HG03565 (cell line): ENCODE measurements at regions not wholly inside any gene's neighbourhood (a gene's known extent, or its start where the extent isn't known, plus 50 kb on each side); places are given as distances from the start of the nearest gene placed in this dataset.

ENCODE experiments used
- ATAC-seq: cut with Tn5 transposase; IDR thresholded peaks from one replicate; pipeline ENCODE4 v1.9.1; 2021; ENCODE audit warnings: mild to moderate bottlenecking, moderate library complexity; ENCODE audit not compliant: unreplicated experiment

GRCh38 chr2:147099845-147100244, 745.0 kb upstream of the ACVR2A start:
- no peak for ATAC-seq

- ATAC-seq: no peak
These were observed 745.9 kb upstream of the ACVR2A start for GRCh38 chr2:147098940-147099339.

- ATAC-seq: no peak
These were observed 747.1 kb upstream of the ACVR2A start for GRCh38 chr2:147097747-147098146.

GRCh38 chr2:147096671-147097070, 748.2 kb upstream of the ACVR2A start:
- no peak for ATAC-seq

GRCh38 chr2:147095376-147095775, 749.5 kb upstream of the ACVR2A start:
- no peak for ATAC-seq

- no peak for ATAC-seq
These were observed 750.8 kb upstream of the ACVR2A start for GRCh38 chr2:147094077-147094476.

GRCh38 chr2:147092266-147092665, 752.6 kb upstream of the ACVR2A start:
- ATAC-seq: no peak

GRCh38 chr2:147091448-147091847, 753.4 kb upstream of the ACVR2A start:
- ATAC-seq: no peak

GRCh38 chr2:147088871-147089270, 756.0 kb upstream of the ACVR2A start:
- no peak for ATAC-seq

GRCh38 chr2:147086715-147087114, 758.1 kb upstream of the ACVR2A start:
- no peak for ATAC-seq

GRCh38 chr2:147083664-147084063, 761.2 kb upstream of the ACVR2A start:
- no peak for ATAC-seq

GRCh38 chr2:147082850-147083522, 761.8 kb upstream of the ACVR2A start:
- ATAC-seq: peak; percentile 90

- no peak for ATAC-seq
These were observed 763.0 kb upstream of the ACVR2A start for GRCh38 chr2:147081831-147082230.

GRCh38 chr2:147076634-147077033, 768.2 kb upstream of the ACVR2A start:
- no peak for ATAC-seq

GRCh38 chr2:147068071-147068470, 776.8 kb upstream of the ACVR2A start:
- no peak for ATAC-seq

- no peak for ATAC-seq
These were observed 777.7 kb upstream of the ACVR2A start for GRCh38 chr2:147067136-147067535.

GRCh38 chr2:147062073-147062472, 782.8 kb upstream of the ACVR2A start:
- ATAC-seq: no peak

GRCh38 chr2:147061269-147061668, 783.6 kb upstream of the ACVR2A start:
- ATAC-seq: no peak

GRCh38 chr2:147057892-147058490, 786.8 kb upstream of the ACVR2A start:
- ATAC-seq: no peak

- ATAC-seq: no peak
These were observed 793.0 kb upstream of the ACVR2A start for GRCh38 chr2:147051814-147052213.

- no peak for ATAC-seq
These were observed 793.6 kb upstream of the ACVR2A start for GRCh38 chr2:147051248-147051647.

- ATAC-seq: no peak
These were observed 794.9 kb upstream of the ACVR2A start for GRCh38 chr2:147049957-147050356.

GRCh38 chr2:147046473-147046872, 798.4 kb upstream of the ACVR2A start:
- ATAC-seq: no peak
